SH-SY5Y (cell line): ENCODE measurements at regions not wholly inside any gene's neighbourhood (a gene's known extent, or its start where the extent isn't known, plus 50 kb on each side); places are given as distances from the start of the nearest gene placed in this dataset.

Experiments used
- GATA2 ChIP-seq: IDR thresholded peaks from 2 replicates; pipeline ENCODE4 v1.6.1; 2011; ENCODE audit warnings: mild to moderate bottlenecking, low read depth, low read length
- GATA3 ChIP-seq: IDR thresholded peaks from 2 replicates; pipeline ENCODE4 v1.6.1; 2011; ENCODE audit warnings: low read depth, mild to moderate bottlenecking, low read length, moderate library complexity

GRCh38 chr5:145228564-145228963, 606.6 kb downstream of the PRELID2 start:
- no peak for TF ChIP-seq GATA2
- TF ChIP-seq GATA3, result no peak

DNA sequence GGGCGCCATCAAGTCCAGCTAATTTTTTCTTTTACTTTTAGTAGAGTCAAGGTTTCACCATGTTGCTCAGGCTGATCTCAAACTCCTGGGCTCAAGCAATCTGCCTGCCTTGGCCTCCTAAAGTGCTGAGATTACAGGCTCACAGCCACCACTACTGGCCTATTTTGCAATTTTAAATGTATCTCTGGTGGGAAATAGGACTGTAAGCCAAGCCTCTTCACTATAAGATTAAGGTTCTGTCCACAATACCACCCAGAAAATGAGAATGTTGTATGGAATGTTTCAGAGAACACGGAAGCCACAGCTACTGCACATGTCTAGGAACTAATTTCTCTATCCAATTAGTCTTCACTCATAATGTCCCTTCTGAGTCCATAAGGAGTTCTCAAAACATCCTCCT, 607.3 kb downstream of the PRELID2 start:
- TF ChIP-seq GATA2 (no peak), GATA3 (no peak)

DNA sequence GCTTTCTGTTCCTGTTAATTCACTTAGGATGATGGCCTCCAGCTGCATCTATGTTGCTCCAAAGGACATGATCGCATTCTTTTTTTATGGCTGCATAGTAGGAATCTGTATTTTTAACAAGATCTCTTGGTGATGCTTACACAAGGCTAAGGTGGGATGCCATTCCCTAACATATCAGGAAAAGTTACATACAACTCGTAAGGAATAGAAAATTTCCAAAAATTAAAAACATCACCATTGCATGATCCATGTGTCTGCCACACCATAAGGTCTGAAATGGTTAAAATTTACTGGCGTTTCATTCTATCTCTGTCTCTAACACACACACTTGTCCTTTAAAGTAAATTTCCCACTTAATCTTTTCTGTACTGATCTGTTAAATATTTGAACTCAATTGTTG, 608.4 kb downstream of the PRELID2 start:
- no peak for TF ChIP-seq GATA3

DNA sequence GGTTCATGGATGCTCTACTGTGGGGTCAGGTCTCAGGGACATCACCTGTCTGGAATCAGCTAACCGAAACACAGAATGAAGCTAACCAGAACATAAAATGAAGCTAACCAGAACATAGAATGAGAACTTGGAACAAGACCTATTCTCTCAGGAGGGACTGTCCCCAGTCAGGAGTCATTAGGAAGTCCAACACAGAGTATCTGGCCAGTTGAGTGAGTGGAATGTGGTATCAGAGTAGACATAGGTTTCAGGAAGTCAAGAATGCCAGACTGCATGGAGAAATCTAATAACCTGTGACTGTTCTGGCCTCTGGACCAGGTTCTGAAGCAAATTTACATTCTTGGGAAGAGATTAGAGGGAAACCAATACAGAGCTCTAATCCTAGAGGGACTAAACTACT, 609.6 kb downstream of the PRELID2 start:
- TF ChIP-seq GATA2 (no peak), GATA3 (no peak)

DNA sequence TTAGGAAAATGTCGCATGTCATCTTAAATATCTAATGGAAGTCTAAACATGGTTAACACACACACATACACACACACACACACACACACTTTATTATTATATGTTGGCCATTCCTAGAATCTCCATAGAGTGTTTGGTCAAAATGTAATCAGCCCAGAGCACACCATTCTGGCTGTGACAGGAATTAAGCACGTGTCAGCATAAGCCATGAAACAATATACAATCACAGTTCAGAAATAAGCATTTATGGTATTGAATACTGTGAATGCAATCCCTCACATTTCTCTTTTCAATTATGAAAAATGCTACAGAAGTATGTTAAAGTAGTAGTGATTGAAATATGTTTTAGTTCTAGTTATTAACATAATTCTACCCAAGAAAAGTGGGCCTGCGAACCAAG, 611.6 kb downstream of the PRELID2 start:
- TF ChIP-seq GATA3, result no peak
- TF ChIP-seq GATA2, result no peak

DNA sequence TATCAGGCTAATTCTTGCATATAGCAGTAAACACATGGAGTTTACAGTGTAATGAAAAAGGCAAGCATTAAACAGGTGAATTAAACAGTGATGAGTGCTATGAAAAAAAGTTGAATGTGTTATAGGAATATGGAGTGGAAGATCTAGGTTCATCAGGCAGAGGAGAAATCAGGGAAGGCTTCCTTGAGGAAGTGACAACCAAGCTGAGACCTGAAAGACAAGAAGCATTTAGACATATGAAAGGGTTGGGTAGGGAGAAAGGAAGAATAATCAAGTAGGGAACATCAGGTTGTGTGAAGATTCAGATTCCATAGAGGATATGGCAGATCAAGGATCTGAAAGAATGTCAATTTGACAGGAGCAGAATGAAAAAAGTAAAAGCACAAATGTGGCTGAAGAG, 612.5 kb downstream of the PRELID2 start:
- no peak for TF ChIP-seq GATA2

- TF ChIP-seq GATA3 (no peak), GATA2 (no peak)
These were observed 613.7 kb downstream of the PRELID2 start for GRCh38 chr5:145221416-145221815.

GRCh38 chr5:145220481-145220880, 614.7 kb downstream of the PRELID2 start:
- TF ChIP-seq GATA2 (no peak), GATA3 (no peak)

DNA sequence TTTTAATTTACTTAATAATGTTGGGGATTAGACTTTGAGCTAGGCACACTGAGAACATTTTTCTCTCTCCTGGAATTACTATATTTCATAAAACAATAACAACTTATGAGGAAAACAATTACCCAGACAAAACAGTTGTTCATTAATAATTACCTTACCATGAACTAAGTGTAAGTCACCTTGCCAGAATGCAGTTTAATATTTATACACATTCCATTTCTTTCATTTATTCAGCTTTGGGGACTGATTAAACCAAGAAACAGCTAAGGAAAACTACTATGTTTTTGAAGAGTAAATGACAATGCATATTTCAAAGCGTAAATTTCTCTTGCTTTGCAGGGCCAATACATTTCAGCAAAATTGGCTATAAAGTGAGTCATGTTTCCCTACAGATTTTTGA, 616.2 kb downstream of the PRELID2 start:
- TF ChIP-seq GATA2 (no peak), GATA3 (no peak)

- TF ChIP-seq GATA3 (no peak), GATA2 (no peak)
These were observed 617.1 kb downstream of the PRELID2 start for GRCh38 chr5:145218019-145218418.

DNA sequence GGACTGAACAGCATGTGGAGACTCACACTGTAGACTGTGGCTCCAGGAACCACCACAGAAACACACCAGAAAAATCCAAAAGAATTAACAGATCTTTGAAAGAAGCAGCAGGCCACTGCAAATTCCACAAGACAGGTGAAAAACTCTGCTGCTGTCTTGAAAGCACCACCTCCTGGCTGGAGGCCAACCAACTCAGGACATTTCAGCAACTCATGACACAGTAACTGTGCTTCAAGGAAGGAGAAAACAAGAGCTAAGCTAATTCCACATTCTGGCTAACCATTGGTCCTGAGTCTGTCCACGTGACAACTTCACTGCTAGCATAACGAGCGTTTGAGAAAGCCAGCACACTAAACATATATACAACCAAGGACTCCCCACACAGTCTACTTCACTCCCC, 625.1 kb downstream of the PRELID2 start:
- TF ChIP-seq GATA3 (no peak), GATA2 (no peak)

- TF ChIP-seq GATA2 (no peak), GATA3 (no peak)
These were observed 629.6 kb downstream of the PRELID2 start for GRCh38 chr5:145205546-145205945.

DNA sequence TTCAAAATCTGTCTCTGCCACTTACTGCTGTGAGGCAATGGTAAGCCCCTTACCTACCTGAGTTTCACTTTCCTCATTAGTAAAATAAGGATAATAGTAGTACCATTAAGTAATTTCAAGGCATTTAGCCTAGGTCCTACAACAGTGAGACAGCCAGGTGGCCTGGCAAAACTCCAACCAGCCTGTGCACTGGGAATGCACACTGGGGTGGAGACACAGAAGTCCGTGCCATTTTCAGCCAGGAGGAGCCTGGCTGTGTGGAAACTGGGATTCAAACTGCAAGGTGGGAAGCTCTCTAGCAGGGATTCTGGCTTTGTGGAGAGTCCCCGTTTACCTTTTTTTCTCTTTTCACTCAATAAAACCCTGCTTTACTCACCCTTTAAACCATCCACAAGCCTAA, 630.4 kb downstream of the PRELID2 start:
- no peak for TF ChIP-seq GATA3
- no peak for TF ChIP-seq GATA2

DNA sequence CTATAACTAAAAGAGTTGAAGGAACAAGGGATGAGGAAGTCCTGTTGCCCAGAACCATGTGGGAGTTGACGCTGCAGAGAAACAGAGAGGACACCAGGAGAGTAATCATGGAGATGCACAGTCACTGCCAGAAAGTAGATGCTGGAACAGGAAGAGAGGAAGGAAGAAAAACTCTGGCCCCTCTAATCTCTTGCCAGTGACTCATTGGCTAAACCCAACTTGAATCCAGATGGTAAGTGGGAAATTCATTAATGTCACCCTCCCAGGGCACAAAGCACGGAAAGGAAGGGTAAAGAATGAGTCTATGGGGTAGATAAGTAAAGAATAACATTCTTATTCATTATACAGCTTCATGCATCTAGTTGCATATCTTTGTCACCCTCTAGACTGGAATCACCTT, 631.9 kb downstream of the PRELID2 start:
- TF ChIP-seq GATA2 (no peak), GATA3 (no peak)

- TF ChIP-seq GATA3 (no peak), GATA2 (no peak)
These were observed 636.4 kb downstream of the PRELID2 start for GRCh38 chr5:145198525-145199260.

DNA sequence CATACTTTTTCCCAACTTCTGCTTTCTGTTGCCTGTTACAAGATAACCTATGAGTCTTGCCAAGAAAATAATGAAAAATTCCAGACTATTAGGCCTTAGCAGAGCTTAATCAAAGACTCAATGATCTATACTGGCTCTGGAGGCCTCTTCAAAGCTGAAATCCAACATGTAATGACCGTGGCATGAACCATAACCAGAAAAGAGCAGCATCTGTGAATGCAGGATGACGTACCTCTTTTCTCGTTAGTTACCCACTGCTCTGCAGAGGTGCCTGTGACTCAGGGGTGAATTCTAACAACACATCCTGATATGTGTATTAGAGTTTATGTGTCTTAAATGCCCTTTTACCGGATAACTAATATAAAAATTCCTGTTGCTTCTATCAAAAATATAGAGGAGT, 645.4 kb downstream of the PRELID2 start:
- TF ChIP-seq GATA3, result no peak
- TF ChIP-seq GATA2, result no peak
